Stimulated activated CD4-positive, alpha-beta T cell treated with anti-CD3 and anti-CD28 coated beads, Interleukin-1b, Interleukin-23, amount 100 ng/mL, for 24 hours (primary cell): ENCODE measurements at regions not wholly inside any gene's neighbourhood (a gene's known extent, or its start where the extent isn't known, plus 50 kb on each side); places are given as distances from the start of the nearest gene placed in this dataset.
"Not testable (repeated sequence)": the region's sequence is repeated elsewhere in the genome, so short reads cannot be mapped to it uniquely, and the experiment has no call there.

Source experiments
- DNase-seq, 4 experiments: peaks; one replicate each; pipeline ENCODE4 v3.0.0-alpha.2; 2020; ENCODE audit warnings: low read depth in 4 of 4, low spot score in 1 of 4

DNA sequence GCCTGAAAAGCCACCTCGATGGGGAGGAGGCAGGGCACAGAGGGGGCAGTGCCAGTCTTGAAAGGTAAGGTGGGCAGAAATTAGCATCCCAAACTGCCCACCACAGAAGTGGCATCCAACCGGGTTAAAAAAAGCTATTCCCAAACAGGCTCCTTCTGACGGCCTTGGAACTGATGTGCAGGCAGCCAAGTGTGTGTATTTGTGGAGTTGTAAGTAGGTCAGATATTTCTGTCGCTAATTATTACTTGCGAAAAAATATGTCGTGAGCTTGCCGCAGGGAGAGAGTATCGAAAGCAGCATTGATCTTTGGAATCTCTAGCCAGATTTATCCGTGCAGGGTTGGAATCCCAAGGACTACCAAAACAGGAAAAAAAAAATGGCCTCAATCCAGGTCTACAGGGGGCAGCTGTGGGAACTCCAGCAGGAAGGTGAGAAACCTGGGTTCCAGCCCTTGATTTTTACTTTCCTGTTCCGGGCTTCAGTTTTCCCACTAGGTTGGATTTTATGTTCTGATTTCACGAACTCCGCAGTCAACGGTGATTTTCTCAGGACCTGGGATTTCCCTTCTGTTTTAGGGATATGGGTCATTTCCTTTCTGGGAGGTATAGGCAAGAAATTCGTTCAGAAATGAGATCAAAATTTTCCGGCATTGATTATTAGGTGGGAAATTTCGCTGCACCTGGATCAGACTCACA is 200.8 kb downstream of the RGS3 start:
- no peak for DNase-seq

DNA sequence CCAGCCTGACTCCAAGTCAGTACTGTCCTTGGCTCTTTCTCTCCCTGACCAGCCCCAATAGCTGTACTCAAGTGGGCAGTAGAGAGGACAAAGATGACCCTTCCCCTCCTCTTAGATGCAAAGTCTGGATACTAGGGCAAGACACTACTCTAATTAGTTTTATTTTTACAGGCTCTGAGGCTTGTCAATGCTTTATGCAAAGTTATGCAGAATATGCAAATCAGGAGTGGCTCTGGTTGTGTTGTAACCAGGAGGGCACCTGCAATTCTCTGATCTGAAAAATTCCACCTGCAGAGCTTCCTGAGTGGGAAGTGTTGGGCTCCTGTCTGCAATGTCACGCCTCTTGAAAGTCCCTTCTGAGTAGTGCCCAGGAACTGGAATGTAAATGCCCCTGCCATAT is 201.5 kb downstream of the RGS3 start:
- DNase-seq: no peak

DNA sequence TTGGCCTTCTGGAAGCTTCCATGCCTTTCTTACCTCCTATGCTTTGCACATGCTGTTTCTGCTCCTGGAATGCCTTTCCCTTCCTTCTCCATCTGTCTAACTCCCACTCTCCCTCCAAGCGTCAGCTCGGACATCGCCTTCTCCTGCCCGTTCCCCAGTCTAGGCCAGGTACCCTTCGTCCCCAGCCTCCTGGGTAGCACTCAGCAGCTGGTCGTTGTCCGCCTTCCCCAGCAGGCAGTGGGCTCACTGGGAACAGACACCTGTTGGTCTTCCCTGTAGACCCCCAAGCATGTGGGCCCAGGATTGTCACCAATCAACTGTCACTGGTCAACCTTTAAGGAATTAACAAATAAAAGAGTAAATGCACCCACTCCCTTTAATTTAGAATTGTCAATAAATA is 202.2 kb downstream of the RGS3 start:
- DNase-seq: no peak

DNA sequence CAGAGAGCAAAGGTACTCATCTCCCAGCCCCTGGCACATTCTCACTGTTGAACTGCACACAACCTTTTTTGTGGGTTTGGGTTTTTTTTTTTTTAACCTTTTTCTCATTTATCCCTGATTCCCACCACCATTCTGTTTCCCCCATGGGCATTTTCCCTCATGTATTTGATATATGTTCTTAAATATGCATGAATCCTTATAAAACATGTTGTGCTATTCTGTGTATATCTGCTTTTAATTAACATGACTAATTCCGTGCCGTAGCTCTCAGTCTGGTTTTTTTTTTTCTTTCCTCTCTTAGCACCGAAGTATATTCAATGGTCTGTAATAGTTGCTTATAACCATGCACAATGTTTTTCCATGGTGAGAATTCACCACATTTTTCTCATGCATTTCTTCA is 204.5 kb downstream of the RGS3 start:
- no peak for DNase-seq

DNA sequence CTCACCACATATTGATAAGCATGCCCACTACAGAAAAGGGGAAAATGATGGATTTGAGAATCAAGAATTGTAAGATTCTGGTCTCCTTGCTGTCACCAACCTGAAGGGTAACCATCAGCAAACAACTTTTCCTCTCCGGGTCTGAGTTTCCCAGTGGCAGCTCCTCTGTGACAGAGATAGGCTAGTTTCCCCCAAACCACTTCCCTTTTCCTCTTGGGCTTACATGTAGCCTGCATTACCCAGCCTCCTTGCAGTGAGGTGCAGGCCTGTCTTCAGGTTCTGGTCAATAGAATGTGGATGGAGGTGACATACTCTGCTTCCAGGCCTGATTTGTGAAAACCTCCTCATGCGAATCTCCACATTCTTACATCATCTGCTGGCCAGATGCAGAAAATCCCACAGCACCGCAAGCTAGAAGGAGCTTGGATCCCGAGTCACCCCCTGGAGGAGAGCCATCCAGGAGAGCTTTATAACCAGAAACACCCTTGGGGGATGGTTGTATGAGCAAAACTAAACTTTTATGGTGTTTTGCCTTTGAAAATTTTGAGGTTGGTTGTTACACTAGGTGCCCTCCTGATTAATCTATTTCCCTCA is 206.1 kb downstream of the RGS3 start:
- no peak for DNase-seq

DNA sequence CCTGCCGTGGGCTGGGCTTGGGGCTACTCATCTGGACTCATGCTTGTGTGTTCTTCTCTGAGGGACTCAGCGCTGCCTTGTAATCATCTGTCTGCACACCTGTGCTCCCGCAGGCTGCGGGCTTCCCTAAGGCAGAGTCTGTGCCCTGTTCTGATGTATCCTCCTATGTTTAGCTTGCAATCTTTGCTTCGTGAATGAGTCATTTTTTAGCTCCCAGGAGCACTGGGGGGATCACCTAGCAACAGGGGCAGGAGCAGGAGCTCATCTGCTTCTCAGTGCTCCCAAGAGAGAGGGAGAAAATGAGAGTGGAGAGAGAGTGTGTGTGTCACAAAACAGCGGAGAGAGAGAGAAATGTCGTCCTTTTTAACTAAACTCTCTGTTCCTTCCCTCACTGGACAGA is 202.4 kb upstream of the ZNF618 start:
- no peak for DNase-seq

DNA sequence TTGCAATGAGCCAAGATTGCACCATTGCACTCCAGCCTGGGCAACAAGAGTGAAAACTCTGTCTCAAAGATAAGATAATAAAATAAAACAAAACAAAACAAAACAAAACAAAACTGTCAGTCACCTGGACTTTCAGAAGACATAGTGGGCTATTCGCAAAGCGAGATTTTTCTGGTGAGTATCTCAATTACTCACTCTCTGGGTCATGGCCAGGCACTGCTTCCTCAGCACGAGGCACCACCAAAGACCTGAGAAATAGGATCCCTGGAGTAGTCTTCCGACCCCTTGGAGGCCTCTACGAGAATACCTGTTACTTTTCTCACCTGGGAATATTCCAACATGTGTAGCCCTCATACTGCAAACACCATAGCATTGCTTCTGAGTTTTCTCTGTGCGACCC is 201.7 kb upstream of the ZNF618 start:
- DNase-seq: no peak

DNA sequence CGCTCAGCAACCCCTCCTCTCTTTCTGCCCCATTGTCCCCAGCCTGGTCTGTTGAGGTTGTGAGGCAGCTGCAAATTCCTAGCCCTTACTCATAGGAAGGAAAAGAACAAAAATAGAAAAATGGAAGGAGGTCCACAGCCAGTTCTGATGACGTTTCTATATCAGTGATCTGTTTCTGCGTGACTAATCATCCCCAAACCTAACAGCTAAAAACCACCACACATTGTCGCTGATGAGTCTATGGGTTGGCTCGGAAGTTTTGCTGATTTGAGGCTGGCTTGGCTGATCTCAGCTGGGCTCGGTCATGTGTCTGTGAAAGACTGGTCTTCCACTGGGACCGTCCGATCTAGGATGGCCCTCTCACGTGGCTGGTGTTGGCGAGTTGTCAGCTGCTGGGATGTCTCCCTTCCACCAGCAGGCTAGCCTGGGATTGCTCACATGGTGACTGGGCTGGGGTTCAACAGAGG is 200.6 kb upstream of the ZNF618 start:
- DNase-seq: no peak

DNA sequence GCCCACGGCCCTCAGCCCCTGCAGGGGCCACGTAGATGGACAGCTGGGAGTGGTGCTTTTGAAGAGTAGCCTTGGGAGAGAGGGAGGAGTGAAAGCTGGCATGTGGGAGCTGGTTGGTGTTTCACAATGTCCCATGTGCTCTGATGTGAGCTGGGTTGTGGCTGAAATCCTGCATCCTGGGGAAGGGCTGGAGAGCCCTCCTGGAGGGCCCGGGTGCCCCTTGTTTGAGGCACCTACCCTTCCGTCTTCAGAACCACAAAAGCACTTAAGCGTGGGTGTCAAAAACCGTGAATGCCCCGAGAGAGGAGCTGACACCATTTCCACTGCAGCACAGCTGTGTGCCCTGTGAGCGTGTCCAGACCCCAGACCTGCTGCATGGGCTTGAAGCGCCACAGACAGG is 199.1 kb upstream of the ZNF618 start:
- no peak for DNase-seq

DNA sequence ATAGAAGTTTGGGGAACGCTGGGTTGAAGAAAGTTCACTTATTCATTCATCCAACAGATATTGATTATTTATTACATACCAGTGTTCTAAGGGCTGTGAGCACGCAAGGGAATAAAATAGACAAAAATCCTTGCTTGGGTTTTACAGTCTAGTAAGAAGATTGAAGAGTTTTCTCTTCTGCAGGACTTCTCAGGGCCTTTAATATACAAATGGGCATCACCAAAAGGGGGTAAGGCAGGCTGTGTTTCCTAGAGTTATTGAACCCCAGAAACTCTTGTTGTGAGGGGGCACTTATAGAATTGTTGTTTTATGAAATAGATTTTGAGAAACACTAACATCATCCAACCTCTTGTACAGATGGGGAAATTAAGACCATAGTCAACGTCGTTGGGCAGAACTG is 198.5 kb upstream of the ZNF618 start:
- DNase-seq: no peak

DNA sequence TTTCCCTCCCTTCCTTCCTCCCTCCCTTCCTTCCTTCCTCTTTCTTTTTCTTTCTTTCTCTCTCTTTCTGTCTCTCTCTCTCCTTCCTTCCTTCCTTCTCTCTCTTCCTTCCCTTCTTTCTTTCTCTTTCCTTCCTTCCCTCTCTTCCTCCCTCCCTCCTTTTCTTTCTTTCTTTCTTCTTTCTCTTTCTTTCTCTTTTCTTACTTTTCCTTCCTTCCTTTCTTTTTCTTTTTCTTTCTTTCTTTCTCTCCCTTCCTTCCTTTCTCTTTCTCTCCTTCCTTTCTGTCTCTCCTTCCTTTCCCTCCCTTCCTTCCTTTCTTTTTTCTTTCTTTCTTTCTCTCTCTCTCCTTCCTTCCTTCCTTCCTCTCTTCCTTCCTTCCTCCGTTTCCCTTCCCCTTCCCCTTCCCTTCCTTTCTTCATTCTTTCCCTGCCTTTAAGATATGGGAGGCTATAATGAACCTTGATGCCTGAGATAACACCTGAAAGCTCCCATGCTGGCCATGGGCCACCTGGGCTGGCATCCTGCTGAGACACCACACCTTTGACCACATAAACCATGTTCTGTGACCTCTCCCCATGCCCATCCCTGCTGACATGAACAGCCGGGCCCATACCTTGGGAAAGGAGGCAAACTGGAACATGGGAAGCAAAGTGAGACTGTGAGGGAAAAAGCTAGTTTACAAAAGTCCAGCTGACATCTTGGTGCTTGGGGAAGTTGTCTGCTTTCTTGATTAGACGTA is 197.8 kb upstream of the ZNF618 start:
- DNase-seq: no peak

DNA sequence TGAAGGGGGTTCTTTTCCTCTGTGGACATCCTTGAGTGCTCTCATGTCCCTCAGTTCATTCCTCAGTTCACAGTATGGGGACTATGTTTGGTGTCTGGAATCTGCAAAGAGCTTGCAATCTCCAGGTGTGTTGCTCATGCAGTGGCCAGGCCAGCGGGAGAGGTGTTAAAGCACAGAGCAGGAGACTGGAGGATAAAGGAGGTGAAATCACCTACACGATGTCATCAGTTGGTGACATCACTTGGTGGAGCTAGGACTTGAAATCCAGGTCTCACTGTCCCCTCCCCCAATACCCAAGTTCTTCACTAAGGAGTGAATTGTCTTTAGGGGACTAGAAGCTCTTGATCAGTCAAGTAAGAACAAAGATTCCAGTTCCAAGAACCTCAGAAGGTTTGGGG is 197.3 kb upstream of the ZNF618 start:
- DNase-seq: no peak

DNA sequence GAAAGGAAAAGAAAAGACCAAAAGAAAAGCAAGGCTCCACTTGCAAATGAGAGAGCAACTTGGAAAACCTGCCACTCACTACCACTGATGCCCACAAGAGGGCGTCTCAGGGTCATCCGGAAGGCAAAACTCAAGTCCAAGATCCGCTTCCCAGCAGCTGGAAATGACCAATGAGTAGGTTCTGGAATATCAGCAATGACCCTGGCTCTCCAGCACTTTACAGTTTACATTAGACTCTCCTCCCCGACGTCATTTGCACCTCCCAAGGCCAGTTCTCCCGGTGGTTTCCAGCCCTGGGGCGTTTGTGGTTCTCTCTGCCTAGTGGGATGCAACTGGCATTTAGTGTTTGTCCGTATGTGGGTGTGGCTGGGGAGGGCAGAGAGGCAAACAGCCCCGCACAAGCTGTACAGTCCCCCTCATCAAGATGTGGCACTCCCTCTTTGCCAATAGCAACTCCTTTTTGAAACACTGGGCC is 193.8 kb upstream of the ZNF618 start:
- peak in 3 of 4 experiments; percentile 13 to 47 (median 26) for DNase-seq

DNA sequence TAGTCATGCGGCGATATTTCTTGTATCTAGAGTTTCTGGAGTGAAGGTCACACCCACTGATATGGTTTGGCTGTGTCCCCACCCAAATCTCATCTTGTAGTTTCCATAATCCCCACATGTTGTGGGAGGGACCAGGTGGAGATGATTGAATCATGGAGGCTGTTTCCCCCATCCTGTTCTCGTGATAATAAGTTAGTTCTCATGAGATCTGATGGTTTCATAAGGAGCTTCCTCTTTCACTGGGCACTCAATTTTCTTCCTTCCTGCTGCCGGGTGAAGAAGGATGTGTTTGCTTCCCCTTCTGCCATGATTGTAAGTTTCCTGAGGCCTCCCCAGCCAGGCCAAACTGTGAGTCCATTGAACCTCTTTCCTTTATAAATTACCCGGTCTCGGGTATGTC is 190.5 kb upstream of the ZNF618 start:
- DNase-seq: not testable (repeated sequence)

DNA sequence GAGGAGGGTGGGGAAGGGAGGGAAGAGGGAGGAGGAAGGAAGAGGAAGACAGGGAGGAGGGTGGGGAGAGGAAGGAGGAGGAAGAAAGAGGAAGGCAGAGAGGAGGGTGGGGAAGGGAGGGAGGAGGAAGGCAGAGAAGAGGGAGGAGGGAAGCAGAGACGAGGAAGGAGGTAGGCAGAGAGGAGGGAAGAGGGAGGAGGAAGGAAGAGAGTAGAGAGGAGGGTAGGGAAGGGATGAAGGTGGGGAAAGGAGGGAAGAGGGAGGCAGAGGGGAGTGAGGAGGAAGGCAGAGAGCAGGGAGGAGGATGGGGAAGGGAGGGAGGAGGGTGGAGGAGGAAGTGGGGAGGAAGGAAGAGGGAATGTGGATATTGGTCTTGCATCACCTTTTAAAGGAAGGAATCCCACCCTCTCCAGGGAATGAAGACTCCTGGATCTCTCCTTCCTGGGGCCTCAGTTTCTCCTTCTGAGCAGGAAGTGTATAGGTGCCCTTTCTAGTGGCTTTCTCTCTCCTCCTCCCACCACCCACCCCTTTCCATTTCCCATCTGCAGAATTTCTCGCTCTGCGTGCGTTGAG is 188.9 kb upstream of the ZNF618 start:
- no peak for DNase-seq

DNA sequence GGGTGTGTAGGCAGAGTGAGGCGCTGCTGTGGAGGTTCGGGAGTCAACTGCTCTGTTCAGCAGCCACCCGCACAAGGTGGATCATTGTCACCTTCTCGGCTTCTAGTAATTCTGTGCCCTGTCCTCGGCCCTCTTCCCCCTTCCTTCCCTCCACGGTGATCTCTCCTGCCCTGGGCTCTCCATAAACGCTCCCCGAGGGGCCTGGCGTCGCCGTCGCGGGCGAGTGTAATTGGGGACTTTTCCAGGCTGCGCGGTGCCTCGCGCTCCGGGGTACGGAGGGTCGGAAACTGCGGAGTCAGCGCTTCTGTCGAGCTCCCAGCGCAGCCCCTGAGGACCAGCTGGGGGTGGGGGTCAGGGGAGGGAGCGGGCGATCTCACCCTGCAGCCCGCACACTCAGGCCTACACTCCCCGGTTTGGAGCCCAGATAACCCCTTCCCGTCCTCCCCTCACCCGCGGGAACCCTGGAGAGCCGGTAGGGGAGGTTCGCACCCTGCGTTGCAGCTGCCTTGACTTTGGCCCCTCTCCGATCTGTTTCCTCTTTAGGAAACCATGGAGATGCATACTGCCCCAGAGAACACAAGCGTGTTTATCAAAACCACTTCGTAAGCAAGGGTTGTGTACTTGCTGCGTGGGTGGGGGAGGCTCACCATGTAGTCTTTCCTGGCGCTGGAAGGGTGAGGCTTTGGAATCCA is 188.3 kb upstream of the ZNF618 start:
- DNase-seq: no peak

DNA sequence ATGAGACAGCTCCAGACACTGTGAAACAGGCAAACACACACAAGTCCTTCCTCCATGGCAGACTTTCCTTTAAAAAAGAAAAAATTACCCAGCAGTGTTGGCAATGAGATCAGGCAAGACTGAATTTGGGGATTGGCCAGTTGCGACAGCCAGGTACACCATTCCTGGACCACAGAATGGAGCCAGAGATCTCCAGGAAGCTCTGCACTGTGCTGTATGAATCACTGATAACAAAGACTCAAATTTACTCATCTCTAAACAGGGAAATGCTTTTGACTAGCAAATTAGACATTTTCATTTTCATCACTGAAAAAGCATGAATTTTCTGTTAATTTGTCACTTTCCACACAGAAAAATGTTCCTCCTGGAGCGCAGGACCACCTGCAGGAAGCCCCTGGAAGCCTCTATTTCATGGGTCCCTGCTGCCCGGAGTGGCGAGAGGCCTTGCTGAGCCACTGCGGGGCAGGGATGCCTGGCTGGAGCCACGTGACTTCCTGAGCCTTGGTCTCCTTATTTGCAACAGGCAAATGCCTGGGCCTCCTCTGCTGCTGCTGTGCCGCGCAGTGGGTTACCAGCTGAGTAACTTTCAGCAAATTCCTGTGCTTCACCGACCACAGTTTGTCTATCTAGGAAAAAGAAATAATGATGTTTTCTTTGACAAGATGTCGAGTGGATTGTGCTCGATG is 185.9 kb upstream of the ZNF618 start:
- no peak for DNase-seq

DNA sequence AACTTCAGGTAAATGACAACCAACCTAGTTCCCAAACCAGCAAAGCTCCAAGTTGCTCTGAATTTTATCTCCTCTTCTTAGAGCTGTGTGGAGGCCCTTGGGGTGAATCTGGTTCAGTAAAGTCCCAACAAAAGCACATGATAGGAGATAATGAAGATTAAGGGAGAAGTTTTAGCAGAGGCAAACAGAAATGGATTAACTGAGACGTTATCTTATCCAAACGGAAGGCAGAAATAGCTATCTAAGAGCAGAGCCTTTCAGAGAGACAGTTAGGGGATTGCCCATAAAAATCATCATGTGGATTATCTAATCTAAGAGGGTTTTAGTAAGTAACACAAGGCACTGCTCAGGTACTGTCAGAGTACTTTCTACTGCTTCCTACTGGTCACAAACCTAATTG is 183.9 kb upstream of the ZNF618 start:
- DNase-seq: no peak

DNA sequence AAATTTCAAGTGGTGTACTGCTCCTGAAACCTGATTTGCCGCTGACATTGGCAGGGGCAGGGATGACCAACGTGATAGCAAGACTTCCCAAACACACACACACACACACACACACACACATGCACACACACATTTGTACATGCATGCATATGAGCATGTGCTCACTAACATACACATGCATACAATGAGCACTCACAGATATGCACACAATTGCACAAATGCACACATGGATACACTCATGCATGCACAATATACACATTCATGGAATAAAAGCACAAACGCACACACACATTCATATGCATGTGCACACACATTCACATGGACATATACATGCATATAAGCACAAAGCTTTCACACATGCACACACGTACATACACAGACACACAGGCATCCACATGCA is 181.2 kb upstream of the ZNF618 start:
- no peak for DNase-seq

DNA sequence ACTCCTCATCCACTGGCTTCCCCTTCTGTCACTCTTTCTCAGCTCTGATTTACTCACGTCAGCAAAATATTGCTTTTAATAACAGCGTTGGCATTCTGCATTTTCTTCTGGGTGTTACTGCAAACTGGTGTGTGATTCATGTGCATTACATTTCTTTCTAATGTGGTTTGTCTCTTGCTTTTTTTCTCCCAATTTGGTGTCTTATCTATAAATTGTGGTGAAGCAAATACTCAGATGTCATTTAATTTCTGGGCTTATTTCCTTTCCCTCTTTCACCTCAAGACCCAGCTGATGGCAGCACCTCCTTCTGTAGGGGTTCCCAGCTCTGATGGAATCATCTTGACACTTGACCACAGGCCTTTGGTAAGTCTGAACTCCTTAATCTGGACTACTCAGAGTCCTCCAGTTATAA is 180.7 kb upstream of the ZNF618 start:
- no peak for DNase-seq

DNA sequence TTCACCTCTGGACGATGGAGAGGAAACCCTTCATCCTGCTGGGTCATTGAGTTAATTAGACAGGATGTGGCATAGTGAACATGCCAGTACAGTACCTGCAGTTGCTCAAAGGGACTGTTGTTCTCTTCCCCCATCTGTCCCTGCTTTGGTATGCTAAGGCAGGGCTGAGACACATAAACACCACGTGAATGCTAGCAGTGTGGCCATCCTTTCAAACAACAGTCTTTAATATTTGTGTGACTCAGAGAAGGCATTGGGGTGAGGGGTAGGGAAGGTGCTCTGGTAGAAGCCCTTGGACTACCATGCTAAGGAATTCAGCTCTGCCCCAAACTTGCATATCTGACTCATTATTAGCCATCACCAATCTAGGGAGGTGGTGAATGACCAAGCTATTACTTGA is 180.2 kb upstream of the ZNF618 start:
- DNase-seq: no peak
